ENCODE measurements at regions not wholly inside any gene's neighbourhood (a gene's known extent, or its start where the extent isn't known, plus 50 kb on each side); places are given as distances from the start of the nearest gene placed in this dataset.

DNA sequence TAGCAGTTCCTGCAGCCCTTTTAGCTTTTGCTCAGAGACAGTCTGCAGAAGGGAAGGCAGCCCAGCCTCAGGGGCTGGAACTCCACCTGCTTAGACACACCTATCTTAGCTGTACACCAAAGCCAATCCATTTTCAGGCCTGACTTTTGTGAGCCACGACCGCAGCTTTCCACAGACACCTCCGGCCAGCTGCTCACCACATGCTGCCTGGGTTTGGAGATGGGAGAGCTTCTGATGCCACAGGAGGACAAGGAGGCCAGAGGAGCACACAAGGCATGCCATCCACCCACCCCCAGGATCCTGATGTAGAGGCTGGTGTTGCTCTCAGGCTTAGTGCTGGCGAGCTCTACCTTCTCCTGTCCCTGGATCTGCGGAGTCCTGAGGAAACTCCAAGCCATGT lies 141.8 kb upstream of the NALF2 start:
- DNase-seq = no peak

DNA sequence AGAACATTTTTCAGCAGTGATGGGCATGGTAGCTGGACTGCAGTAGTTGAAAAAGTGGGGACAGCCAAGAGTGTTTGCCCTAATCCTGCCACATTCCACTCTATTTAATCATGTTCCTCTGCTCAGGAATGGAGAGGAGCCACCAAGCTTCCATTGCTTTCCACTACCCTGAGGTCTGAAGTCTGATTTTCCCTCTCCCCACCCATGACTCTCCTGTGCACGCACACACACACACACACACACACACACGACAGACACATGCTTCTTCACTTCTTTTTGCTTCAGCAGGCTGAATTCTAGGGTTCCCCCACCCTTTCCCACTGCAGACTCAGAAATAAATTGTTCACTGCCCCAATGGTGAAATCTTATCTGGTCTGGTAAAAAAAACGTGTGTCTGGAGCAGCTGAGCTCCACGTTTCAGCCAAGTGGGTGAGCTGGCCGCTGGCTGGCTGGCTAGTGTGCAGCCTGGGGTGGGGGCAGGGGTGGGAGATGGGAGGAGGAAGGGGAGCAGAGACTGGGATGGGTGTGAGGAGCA lies 142.7 kb upstream of the NALF2 start:
- DNase-seq = no peak

DNA sequence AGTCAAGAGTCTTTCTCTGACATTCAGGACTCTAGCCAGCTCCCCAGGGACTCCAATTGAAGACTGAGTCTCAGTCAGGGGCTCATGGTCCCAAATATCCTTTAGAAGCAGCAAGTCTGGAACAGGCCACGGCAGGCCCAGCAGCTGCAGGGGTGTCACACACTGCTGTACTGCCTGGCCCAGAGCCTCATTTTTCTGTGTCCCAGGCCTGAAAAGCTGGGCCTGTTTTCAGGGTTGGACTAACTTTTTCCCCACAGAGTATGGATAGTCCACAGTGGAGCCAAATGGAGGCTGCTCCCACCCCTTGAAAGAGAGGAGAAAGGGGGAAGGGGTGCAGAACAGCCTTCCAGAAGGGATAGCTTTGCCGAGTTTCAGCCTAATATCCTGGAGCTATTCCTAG lies 146.8 kb upstream of the NALF2 start:
- DNase-seq = no peak

DNA sequence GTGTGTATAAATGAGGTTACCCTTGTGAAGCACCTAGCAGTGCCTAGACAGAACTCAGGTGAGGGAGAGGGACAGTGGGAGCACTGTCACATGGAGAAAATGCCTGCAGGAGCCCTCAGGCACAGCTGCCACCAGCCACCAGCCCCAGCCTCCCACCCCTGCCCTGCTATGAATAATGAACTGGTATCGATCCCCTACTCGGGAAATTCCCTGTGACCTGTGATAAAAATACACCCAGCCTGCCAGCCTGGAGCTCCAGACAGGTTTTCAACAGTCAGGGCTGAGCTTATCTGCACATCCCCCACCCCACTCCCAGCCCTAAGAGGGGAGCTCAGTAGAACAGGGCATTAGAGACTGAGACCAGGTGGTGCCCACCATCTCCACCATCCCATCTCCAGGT lies 159.6 kb upstream of the PJA1 start:
- DNase-seq = no peak

DNA sequence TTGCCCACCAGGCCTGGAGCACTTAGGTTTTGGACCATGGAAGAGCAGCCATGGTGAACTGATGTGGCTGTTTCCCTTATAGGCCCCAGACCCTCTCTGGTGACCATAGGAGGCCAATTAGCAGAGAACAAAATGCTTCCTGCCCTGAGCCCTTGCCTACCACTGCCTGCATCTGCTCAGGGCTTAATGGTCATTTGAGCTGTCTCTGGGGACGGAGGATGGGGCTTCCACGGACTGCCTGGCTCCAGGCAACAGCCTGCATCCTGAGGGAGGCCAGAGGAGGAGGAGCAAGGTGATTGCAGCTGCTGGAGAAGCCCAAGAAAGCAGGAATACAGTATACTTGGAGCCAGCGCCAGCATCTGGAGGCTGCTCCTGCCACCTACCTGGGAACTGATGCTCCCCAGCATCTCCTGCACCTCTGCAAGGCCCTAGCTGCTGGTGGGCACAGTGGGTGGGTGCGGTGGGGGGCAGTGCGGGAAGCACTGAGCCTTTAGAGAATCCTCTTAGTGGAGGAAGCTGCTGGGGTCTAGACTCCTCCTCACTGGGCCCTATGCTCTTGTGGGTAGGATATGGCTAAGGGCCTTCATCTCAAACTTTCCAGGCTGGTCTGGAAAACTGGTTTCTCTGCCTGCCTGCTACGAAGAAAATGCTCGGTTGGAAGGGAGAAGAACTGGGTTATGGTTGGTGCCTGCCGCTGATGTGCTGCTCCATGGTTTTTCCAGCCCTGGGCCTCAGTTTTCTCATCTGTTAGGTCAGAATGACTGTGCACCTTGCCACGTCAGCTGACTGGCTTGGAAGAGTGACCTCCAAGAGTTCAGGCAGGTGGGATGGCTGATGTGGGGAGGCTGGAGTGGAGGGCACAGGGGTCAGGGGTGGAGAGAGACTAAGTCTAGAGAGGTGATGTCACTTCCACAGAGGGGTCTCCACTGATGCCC lies 158.8 kb upstream of the PJA1 start:
- DNase-seq = no peak

DNA sequence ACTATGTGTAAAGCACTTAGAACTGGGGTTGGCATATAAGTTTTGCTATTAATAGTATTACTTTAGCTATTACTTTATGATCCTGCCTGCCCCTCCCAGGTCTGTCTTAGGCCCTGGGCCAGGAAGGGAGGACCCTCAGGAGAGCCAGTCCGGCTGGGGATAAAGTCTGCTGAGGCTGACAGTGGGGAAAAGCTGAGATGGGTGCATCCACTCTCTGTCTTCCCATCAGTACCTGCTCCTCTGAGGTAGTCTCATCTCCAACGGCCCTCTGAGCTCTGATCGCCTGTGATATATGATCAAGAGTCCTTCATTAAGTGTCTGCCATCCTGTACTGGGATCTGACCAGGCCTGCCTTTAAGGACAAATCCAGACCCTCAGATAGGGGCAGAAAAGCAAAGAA lies 156.5 kb upstream of the PJA1 start:
- DNase-seq = no peak

DNA sequence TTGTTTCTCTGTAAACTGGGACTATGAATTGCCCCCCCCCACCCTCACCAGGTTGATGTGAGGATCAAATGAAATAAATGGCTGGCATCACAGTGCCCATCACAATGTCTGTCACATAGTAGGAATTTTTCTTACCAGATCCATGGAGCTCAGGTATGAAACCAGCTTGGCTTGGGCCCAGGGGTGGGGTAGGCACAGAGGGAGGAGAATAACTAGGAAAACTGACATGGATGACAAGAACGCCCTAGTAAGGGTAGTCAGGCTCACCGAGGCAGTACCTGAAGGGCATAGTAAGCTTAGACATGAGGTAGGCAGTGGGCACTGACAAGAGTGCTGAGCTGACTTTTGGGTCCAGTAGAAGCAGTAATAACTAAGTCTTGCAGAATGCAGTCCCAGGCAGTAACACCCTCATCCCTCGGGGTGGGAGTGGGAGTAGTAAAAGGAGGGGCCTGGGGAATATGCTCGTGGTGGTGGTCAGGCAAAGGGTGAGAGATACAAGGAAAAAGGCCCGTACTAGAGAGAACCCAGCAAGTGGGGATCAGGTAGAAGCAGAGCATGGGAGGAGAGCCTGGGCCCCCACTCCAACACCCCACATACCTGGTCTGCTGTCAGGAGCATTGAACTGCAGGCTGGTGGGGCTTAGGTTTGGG lies 155.9 kb upstream of the PJA1 start:
- DNase-seq = no peak

DNA sequence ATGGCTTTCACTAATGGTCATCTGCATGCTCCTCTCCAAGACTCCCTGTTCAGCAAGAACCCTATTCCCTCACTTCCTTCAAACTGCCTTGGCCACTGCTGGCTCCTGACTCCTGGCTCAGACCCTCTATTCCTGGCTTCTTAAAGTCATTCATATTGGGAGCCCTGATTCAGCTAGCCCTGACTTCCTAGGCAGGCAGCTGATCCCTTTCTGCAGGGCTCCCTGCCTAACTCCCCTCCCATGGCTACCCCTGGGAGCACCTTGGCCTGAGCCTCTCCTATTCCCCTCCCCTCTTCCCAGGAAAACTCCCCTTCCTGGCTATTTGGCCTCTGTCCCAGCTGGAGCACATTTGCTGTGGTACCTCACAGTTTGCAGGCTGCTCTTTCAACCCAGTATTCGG lies 154.9 kb upstream of the PJA1 start:
- no peak for DNase-seq

DNA sequence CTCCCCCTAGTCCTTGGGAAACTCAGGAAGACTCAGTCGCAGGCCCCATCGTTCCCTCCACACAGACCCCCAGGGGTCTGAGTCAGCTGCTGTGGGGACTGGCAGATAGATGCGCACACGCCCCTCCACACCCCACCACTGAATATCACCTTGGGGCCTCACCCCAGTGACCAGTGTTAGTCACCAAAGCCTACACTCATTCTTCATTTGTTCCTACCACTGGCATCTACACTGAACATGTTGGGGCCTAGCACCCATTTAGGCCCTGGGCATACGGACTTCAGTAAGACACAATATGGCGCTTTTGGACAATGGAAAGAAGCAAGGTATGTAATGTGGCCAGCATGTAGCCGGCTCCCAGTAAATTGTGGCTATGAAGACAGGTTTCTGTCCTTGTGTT lies 154.1 kb upstream of the PJA1 start:
- no peak for DNase-seq

DNA sequence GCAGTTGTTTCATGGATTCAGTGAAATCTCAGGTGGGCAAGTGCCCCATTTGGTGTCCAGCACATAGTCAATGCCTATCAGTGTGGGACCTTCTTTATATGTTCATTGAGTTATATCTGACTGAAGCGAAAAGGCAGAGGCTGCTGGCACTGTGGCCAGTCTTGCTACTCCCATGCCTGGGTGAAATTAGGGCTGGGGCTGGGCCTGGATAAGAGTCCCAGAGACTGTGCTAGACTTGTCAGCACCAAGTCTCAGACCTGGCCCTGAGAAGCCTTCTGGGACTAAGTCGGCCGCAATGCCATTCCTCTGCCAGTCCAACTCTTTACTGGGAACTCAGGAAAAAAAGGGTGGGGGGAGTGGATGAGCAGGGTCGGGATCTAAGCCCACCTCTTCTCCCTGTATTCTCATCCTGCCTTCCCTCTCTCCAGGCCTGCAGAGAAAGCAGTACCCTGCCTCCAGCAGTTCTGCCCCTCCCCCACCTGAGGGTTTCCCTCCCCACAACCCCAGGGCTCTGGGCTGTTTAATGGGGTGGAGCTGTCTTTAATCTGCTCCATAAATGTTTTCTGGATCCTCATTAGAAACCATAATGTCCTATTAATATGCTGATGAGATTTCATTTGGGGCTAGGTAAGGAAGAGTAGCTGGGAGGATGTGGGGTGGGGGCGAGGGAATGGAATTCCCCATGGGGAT lies 153.5 kb upstream of the PJA1 start:
- no peak for DNase-seq

DNA sequence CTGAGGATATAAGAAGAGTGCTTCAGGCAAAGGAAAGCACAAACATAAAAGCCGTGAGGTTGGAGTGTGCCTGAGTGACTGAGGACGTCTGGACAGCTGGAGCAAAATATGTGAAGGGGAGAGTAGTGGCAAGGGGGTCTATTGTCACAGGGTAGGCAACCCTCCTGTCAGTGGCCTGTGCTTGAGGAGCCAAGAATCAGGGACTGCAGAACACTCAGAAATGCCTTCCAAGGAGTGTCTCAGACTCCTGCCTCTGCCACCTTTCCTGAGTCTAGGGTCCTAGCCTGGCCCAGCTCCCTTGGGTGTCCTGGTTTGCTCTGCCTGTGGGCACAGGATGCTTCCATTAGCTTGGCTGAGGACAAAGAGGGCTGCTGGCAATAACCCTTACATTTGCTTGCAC lies 152.5 kb upstream of the PJA1 start:
- DNase-seq = no peak

DNA sequence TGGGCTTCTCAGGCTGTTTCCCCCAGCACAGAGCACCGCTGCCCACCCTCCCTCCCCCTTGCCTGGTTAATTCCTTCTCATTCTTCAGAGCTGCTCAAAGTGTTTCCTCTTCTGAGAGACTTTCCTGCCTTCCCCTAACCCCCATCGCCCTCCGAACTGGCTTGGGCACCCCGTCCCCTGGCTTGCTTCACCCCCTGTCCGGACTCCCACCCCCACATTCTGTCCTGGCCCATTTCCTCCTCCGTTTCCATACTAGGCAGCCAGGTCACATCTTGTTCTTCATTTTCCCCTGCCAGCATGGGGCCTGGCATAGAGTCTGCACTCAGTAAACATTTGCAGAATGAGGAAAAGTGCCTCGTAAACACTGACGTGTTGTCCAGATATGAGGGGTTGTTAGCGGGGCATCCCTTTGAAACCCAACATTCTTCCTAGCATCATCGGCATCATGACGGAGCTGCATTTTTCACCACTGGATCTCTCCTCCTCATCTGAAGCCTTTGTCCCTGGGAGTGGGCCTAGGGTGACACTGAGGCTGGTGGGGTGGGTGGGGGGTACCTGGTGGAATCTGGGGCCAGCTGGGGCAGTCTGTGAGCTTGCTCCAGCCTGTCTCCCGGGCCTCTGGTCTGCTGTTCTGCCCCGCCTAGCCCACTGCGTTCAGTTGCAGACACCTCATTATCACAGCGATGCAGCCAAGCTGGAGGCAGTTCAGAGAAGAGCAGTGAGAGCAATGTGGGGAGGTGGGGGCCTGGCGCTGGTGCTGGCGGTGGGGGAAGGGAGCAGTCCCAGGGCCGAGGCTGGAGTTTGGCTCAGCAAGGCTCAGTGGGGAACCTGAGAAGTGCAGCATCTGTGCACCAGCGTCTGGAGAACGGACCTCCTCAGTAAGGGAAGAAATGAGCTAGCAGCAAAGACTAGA lies 149.4 kb upstream of the PJA1 start:
- DNase-seq = no peak

DNA sequence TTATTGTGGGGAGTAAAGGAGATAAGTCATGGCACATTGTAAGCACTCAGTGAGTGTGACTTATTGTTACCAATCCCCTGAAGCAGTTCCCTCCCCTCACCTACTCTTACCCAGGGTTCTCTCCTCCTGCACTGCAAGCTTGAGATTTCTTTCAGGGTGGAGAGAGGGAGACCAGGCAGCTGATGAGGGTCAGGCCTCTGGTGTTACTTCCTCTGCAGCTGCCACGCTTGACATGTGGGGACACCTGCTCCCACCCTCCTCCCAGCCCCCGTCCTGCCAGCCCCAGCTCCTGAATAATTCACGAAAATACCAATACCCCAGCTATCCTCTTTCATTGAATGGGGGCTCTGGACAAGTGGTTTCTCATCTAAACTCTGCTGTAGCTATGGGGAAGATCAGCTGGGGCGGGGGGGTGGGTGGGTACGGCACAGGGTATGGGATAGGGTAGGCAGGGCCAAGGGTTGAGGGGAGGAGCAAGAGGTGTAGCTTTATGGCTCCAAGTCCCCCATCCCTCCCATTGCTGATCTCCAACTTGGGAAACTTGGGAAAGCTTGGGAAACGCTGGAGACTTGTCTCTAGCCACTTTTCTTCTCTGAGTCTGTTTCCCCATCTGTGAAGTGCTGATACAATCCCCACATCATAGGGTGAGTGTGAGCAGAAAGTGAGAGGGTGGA lies 148.5 kb upstream of the PJA1 start:
- DNase-seq = no peak

DNA sequence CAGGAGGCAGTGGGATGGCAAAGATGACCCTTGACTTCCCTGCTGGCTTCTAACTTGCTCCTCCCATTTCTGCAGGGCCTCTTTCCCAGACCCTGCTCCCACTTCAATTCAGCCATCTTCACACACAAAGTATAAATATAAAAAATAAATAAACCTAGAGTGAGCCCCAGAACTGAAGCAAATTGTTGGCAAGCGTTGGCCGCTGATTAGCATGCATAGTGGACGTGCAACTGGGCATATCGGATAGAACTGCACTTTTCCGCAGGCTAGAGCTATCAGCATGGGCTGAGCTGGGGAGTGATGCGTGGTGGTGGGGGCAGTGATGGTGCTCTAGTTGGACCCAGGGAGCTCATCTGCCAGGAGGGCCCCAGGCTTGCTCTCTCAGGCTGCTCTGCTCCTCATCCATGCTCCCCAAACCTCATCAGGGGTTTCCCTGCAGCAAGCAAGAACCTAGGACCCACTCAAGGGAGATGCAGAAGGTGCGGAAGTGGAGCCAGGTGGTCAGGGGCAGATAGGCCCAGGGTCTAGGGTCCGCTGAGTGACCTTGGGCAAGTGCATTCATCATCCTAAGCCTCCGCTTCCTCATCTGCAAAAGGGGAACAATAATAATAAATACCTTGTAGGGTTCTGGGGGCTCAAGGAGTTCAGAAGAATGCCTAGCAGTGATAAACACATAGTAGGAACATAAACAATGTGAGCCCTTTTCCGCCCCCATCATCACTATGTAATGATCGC lies 146.8 kb upstream of the PJA1 start:
- DNase-seq = no peak

DNA sequence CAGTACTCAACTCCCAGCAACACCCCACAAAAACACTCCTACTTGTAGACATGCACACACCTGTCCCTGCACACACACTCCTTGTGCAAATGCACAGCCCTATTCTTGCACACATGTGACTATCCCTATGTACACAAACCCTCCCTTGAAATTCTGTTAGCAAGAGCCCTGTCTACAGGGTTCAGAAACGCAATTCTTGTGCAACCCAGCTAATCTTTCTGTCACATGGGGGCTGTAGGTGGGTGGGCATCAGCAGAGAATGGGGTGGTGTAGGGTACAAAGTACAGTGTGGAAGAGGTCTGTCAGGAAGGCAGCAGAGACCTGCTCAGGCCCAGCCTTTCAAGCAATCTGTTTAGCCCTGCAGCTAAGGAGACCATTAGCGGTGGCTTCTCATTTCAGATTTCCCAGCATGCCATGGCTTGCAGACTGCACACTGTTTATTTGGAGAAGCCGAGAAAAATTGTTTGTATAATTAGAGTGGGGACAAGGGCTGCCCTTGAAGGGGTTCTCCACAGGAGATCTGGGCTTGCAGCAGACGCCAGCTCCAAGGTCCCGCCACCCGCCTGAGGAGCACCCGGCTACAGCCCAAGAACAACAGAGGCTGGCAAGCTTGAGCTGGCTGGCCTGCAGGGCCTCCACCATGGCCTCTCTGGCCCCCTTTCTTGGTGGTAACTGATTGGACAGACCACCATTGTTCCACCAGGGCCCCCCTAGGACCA lies 144.0 kb upstream of the PJA1 start:
- peak; percentile 37 for DNase-seq

DNA sequence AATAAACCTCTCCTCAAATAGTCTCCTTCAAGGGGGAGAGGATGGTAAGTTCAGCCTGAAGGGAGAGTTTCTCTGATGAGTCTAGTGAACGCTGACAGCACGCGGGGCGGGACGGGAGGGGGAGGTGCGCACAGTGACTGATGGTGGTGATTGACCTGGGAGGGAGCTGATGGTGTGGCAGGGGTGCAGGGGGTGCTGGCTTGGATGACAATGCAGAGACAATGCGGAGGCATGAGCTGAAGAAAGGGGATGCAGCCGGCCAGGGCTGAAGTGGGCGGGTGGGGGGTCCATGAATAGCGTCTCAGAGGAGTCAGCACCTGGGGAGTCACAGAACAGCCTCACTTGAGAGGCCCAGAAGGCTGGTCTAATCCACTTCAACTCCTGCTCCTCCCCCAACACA lies 142.5 kb upstream of the PJA1 start:
- no peak for DNase-seq

DNA sequence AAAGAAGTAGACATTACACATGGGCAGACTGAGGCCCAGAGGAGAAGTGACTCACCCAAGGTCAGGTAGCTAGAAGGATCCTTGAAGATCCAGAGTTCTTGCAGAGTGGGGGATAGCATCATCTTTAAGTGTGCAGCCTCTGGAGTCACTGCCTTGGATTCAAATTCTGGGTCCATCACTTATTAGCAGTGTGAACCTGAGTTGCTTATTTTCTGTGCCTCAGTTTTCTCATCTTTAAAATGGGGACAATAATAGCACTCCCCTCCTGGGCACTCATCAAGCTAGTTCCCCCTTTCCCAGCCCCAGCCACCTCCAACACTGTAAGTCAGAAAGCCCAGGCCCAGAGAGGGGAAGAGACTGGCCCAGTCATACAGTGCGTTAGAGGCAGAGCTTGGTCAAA lies 141.8 kb upstream of the PJA1 start:
- no peak for DNase-seq

DNA sequence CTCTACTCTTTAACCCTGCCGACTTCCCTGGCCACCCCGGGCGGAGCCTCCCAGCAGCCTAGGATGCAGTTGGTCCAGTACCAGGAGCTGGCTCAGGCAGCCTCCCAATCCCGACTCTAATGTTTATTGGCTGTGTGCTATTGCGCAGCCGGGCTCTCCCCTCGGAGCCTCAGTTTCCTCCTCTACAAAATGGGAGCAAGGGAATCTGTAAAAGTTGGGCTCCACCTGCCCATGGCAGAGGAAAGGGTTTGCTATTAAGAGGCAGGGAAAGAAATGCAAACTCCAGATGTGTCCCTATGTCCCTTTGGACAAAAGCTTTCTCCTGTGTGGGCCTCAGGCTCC lies 140.8 kb upstream of the PJA1 start:
- no peak for DNase-seq

DNA sequence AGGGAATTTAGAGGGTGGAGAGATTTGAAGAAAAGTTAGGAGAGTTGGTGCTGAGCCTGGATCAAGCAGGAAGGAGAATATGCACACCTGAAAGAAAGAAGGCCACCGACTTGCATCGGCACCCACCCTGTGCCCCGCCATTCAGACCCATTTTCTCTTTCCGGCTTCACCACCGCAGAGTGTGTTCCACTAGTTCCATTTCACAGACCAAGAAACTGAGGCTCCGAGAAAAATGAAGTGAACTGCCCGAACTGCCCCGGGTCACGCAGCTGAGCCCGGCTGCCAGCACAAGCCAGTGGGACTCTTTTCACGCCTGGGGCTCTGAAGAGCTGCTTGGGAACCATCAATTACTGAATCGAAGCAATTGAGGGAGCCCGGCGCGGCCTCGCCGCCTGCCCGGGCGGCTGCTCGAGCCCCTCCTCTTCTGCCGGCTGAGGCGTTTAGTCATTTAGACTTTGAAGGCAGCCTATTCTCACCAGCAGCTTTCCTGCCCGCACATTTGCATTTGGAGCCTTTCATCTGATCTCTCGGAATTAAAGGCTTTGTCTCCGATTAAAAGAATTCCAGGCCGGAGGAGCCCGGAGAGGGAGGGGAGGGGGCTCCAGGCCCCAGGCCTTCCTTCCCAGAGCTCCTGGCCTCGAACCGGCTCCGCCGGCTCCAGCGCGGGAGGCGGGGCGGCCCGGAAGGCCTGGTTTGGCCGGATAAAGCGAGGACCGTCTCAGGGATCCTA lies 140.2 kb upstream of the PJA1 start:
- no peak for DNase-seq

DNA sequence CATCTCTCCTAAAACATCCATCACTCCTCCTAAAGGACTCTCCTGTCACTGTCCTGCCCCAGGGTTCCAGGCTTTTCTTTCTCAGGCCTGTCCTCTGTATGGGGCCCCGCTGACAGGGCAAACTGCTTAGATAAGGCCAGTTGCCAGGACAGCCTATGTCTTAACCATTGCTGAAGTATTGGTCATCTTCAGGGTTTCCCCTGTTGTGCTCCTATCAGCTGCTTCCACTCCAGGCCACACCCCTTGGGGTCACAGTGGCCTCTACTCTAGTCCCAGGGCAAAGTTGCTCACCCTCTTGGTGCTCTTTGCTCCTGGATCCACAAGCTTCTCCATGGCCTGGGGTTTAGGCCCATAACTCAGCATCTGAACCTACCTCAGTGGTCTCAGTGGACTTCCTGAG lies 138.0 kb upstream of the PJA1 start:
- no peak for DNase-seq

Measured in COR-L47 (cell line).